D721Med (cell line): ENCODE measurements at regions not wholly inside any gene's neighbourhood (a gene's known extent, or its start where the extent isn't known, plus 50 kb on each side); places are given as distances from the start of the nearest gene placed in this dataset.
"Not testable (repeated sequence)": the region's sequence is repeated elsewhere in the genome, so short reads cannot be mapped to it uniquely, and the experiment has no call there.

Experiments
- DNase-seq: peaks from one replicate; pipeline ENCODE4 v3.0.0; 2011; ENCODE audit warnings: low spot score; ENCODE audit not compliant: insufficient read length
- FAIRE-seq: peaks from 2 replicates; lab custom pipeline; 2011; peaks lifted over from hg19 to GRCh38; lab: Jason Lieb, UNC
- CTCF ChIP-seq: IDR thresholded peaks from 2 replicates; pipeline ENCODE4 v1.5.1; 2012; ENCODE audit warnings: mild to moderate bottlenecking, control low read depth; ENCODE audit not compliant: insufficient read depth; ENCODE audit errors: missing control alignments

- TF ChIP-seq CTCF, result no peak
- DNase-seq (no peak), FAIRE-seq (no peak)
These were observed 193.2 kb upstream of the IGF1 start for GRCh38 chr12:102673606-102674005.

- not testable (repeated sequence) for FAIRE-seq, DNase-seq
These were observed 191.8 kb upstream of the IGF1 start for GRCh38 chr12:102672212-102672611.

GRCh38 chr12:102669056-102669455, 188.7 kb upstream of the IGF1 start:
- DNase-seq (no peak), FAIRE-seq (no peak)
- TF ChIP-seq CTCF, result no peak

- DNase-seq, FAIRE-seq: not testable (repeated sequence)
These were observed 185.8 kb upstream of the IGF1 start for GRCh38 chr12:102666176-102666575.

GRCh38 chr12:102659200-102659911, 179.0 kb upstream of the IGF1 start:
- FAIRE-seq, result no peak
- no peak for DNase-seq
- no peak for TF ChIP-seq CTCF

- TF ChIP-seq CTCF, result no peak
- FAIRE-seq (no peak), DNase-seq (no peak)
These were observed 173.0 kb upstream of the IGF1 start for GRCh38 chr12:102653406-102653805.

GRCh38 chr12:102652645-102653313, 172.4 kb upstream of the IGF1 start:
- no peak for DNase-seq
- no peak for TF ChIP-seq CTCF
- no peak for FAIRE-seq

GRCh38 chr12:102645968-102646367, 165.6 kb upstream of the IGF1 start:
- FAIRE-seq (no peak), DNase-seq (no peak)
- TF ChIP-seq CTCF, result no peak
